ENCODE measurements at regions not wholly inside any gene's neighbourhood (a gene's known extent, or its start where the extent isn't known, plus 50 kb on each side); places are given as distances from the start of the nearest gene placed in this dataset.

GRCh38 chr1:87735750-87736149, 407.1 kb downstream of the LMO4 start:
- TF ChIP-seq POLR2A (IDR thresholded peaks at IDR 0.05) = no peak
- no peak for TF ChIP-seq CTCF (IDR thresholded peaks at IDR 0.05)
